ENCODE measurements at regions not wholly inside any gene's neighbourhood (a gene's known extent, or its start where the extent isn't known, plus 50 kb on each side); places are given as distances from the start of the nearest gene placed in this dataset.

- H3K4me1 ChIP-seq (replicated peaks in 1 of 2), result no peaks in the 10 kb centered on the region
- 7 to 100% (median 87%) methylated on average over 1 to 5 of the region's 5 CpGs for WGBS, 10 experiments
- ATAC-seq (replicated peaks in 6 of 8), result no peak
- no peak overlapping the region for H3K4me3 ChIP-seq
- no peak overlapping the region for H3K27ac ChIP-seq
- in situ Hi-C loops (cut with MboI; ENCODE audit: low pct_unique_long_range_greater_than_20kb in 2 of 9, low sequenced_read_pairs in 9 of 9, unreplicated experiment in 9 of 9), result no loop called here
Measured at GRCh38 chr14:86639146-86639545, 1109.2 kb downstream of the FLRT2 start.

GRCh38 chr14:86627080-86627479 is 1097.1 kb downstream of the FLRT2 start:
- ATAC-seq (replicated peaks in 6 of 8), result peak in 2 of 8 experiments; percentile 70 to 84
- Histone ChIP-seq H3K4me3 (no peak overlapping the region), H3K27ac (no peak overlapping the region), H3K4me1 (replicated peaks in 1 of 2) (no peaks in the 10 kb centered on the region)
- in situ Hi-C loops (cut with MboI; ENCODE audit: low pct_unique_long_range_greater_than_20kb in 2 of 9, low sequenced_read_pairs in 9 of 9, unreplicated experiment in 9 of 9), result no loop called here

DNA sequence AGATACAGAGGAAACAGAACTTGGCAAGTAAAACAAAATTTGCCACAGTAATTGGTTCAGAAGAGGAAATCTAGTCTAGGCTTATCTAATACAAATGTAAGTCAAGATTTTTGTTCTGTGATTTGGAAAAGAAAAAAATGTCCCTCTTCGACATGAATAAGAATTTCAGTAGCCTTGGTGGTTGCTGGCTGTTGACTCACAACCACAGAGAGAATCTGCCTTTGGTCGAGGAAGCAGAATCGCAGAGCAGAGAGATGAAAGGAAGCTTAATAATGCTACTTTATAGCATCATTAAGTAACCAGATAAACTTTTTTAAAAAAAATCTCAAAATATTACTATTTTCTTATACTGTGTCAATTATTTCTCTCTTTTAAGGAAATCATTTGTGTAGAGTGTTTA is 1096.6 kb downstream of the FLRT2 start:
- Histone ChIP-seq H3K4me1 (replicated peaks in 1 of 2) (no peaks in the 10 kb centered on the region), H3K27ac (no peak overlapping the region), H3K4me3 (no peak overlapping the region)
- in situ Hi-C loops (cut with MboI; ENCODE audit: low pct_unique_long_range_greater_than_20kb in 2 of 9, low sequenced_read_pairs in 9 of 9, unreplicated experiment in 9 of 9), result no loop called here
- WGBS, 10 experiments, result 19 to 94% (median 53%) methylated on average over 1 to 3 of the region's 3 CpGs; no CpG with 5 or more reads in 1 of the 10 experiments
- no peak for ATAC-seq (replicated peaks in 6 of 8)

DNA sequence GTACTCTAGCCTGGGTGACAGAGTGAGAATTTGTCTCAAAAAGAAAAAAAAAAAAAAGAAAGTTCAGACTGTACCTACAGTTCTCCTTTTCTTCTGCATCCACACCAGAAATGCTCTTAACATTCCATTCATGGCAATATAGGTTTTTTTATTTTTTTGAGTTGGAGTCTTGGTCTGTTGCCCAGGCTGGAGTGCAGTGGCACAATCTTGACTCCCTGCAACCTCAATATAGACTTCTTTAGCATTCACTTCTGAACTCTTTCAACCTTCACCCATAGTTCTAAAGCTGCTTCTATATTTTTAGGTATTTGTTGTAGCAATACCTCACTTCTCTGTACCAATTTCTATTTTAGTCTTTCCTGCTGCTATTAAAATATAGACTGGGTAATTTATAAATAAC is 1095.7 kb downstream of the FLRT2 start:
- no peak for ATAC-seq (replicated peaks in 6 of 8)
- in situ Hi-C loops (cut with MboI; ENCODE audit: low pct_unique_long_range_greater_than_20kb in 2 of 9, low sequenced_read_pairs in 9 of 9, unreplicated experiment in 9 of 9), result no loop called here
- Histone ChIP-seq H3K4me3 (no peak overlapping the region), H3K4me1 (replicated peaks in 1 of 2) (no peaks in the 10 kb centered on the region), H3K27ac (no peak overlapping the region)

- no peak overlapping the region for H3K4me3 ChIP-seq
- in situ Hi-C loops (cut with MboI; ENCODE audit: low pct_unique_long_range_greater_than_20kb in 2 of 9, low sequenced_read_pairs in 9 of 9, unreplicated experiment in 9 of 9), result no loop called here
- ATAC-seq (replicated peaks in 6 of 8), result no peak
- WGBS, 10 experiments, result 0 to 95% (median 78%) methylated on average over 1 to 2 of the region's 2 CpGs; no CpG with 5 or more reads in 2 of the 10 experiments
- no peak overlapping the region for H3K27ac ChIP-seq
- H3K4me1 ChIP-seq (replicated peaks in 1 of 2), result no peaks in the 10 kb centered on the region
Measured at GRCh38 chr14:86619726-86620125, 1089.8 kb downstream of the FLRT2 start.

DNA sequence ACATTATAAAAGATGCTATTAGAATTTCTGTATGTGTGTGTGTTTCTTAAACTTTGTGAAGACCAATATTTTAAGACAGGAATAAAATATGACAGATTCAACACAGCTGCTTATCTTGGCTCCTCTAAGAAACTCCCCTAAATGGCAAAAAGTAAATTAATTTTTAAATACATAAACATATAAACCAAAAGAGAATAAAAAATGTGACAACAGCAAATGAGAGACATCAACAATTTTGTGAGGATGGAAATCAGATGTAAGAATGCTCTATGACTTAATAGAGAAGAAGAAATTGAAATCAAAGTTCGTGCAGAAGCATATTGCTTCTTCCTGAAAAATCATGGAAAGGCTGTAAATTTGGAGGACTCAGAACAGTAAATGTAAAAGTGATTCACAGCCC is 1083.8 kb downstream of the FLRT2 start:
- Histone ChIP-seq H3K4me3 (no peak overlapping the region), H3K27ac (no peak overlapping the region), H3K4me1 (replicated peaks in 1 of 2) (no peaks in the 10 kb centered on the region)
- no peak for ATAC-seq (replicated peaks in 6 of 8)
- in situ Hi-C loops (cut with MboI; ENCODE audit: low pct_unique_long_range_greater_than_20kb in 2 of 9, low sequenced_read_pairs in 9 of 9, unreplicated experiment in 9 of 9), result no loop called here
- WGBS, 10 experiments, result 0 to 80% (median 50%) methylated on average over 1 of the region's 1 CpG; no CpG with 5 or more reads in 1 of the 10 experiments

DNA sequence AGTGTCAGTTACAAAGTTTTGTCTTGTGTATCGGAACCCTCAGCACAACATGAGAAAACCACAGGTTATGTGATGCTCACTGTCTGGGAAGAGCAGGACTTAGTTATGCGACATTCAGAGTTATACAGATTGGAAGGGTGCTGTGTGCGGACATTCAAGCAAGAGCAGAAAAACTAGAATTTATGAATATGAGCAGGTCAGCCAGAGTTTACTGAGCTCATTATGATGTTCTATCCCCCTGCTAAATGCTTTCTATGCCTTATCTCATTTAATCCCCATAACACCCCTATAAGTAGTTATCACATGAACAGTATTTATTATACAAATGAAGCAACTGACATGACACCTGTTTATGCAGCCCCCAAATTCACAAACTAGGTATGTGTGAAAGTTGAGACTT is 1083.2 kb downstream of the FLRT2 start:
- in situ Hi-C loops (cut with MboI; ENCODE audit: low pct_unique_long_range_greater_than_20kb in 2 of 9, low sequenced_read_pairs in 9 of 9, unreplicated experiment in 9 of 9), result no loop called here
- Histone ChIP-seq H3K4me3 (no peak overlapping the region), H3K27ac (no peak overlapping the region), H3K4me1 (replicated peaks in 1 of 2) (no peaks in the 10 kb centered on the region)
- WGBS, 10 experiments, result 39 to 100% (median 86%) methylated on average over 2 to 3 of the region's 3 CpGs
- peak in 1 of 8 experiments; percentile 35 for ATAC-seq (replicated peaks in 6 of 8)

- ATAC-seq (replicated peaks in 6 of 8), result peak in 1 of 8 experiments; percentile 56
- H3K4me1 ChIP-seq (replicated peaks in 1 of 2), result no peaks in the 10 kb centered on the region
- 17 to 100% (median 86%) methylated on average over 1 to 2 of the region's 2 CpGs; no CpG with 5 or more reads in 5 of the 10 experiments for WGBS, 10 experiments
Measured at GRCh38 chr14:86604561-86604960, 1074.6 kb downstream of the FLRT2 start.

GRCh38 chr14:86602263-86602662 is 1072.3 kb downstream of the FLRT2 start:
- Histone ChIP-seq H3K27ac (no peak overlapping the region), H3K4me1 (replicated peaks in 1 of 2) (no peaks in the 10 kb centered on the region), H3K4me3 (no peak overlapping the region)
- no peak for ATAC-seq (replicated peaks in 6 of 8)
- 4 to 100% (median 69%) methylated on average over 1 to 3 of the region's 3 CpGs for WGBS, 10 experiments
- in situ Hi-C loops (cut with MboI; ENCODE audit: low pct_unique_long_range_greater_than_20kb in 2 of 9, low sequenced_read_pairs in 9 of 9, unreplicated experiment in 9 of 9), result no loop called here

More at GRCh38 chr14:86604561-86604960, 1074.6 kb downstream of the FLRT2 start:
- in situ Hi-C loops (cut with MboI; ENCODE audit: low pct_unique_long_range_greater_than_20kb in 2 of 9, low sequenced_read_pairs in 9 of 9, unreplicated experiment in 9 of 9), result no loop called here
- Histone ChIP-seq H3K4me3 (no peak overlapping the region), H3K27ac (no peak overlapping the region)

DNA sequence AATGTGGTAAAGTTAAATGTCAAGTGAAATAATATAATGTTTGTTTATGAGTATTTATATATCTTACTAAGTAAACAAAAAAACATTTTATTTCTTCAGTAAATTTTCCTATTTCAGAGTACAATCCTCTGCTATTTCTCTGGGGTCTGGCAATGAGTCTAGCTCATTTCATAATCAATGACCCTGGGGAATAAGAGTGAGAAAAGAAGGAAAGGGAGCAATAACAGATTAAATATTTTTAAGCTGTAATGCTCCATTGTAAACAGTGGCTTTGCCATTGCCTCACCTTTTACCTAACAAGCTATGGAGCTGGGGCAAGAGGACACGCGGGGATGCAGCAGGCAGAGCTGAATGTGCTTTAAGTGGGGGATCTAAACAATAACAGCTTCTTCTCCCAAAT is 1071.9 kb downstream of the FLRT2 start:
- H3K27ac ChIP-seq, result no peak overlapping the region
- H3K4me3 ChIP-seq, result no peak overlapping the region
- in situ Hi-C loops (cut with MboI; ENCODE audit: low pct_unique_long_range_greater_than_20kb in 2 of 9, low sequenced_read_pairs in 9 of 9, unreplicated experiment in 9 of 9), result no loop called here
- no peaks in the 10 kb centered on the region for H3K4me1 ChIP-seq (replicated peaks in 1 of 2)
- 75 to 100% (median 93%) methylated on average over 1 to 2 of the region's 2 CpGs; no CpG with 5 or more reads in 3 of the 10 experiments for WGBS, 10 experiments
- no peak for ATAC-seq (replicated peaks in 6 of 8)

GRCh38 chr14:86597279-86597678 is 1067.3 kb downstream of the FLRT2 start:
- Histone ChIP-seq H3K27ac (no peak overlapping the region), H3K4me3 (no peak overlapping the region), H3K4me1 (replicated peaks in 1 of 2) (no peaks in the 10 kb centered on the region)
- in situ Hi-C loops (cut with MboI; ENCODE audit: low pct_unique_long_range_greater_than_20kb in 2 of 9, low sequenced_read_pairs in 9 of 9, unreplicated experiment in 9 of 9), result no loop called here
- 0 to 100% (median 84%) methylated on average over 1 to 4 of the region's 4 CpGs; no CpG with 5 or more reads in 4 of the 10 experiments for WGBS, 10 experiments
- ATAC-seq (replicated peaks in 6 of 8), result no peak

DNA sequence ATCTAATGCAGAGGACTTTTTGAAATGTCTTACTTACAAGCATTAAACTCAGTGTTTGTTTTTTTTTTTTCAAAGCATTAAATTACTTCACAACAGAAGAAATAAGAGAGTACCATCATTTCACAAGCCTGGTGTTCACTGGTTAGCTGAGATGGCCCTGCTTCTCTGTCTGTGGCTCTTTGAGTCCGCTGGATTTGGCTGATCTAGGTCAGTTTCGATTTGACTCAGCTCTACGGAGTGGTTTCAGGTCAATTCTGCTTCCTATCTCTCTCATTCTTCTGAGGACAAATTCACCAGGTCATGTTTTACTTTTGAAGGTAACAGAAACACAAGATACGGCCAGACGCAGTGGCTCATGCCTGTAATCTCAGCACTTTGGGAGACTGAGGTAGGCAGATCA is 1066.1 kb downstream of the FLRT2 start:
- no peak for ATAC-seq (replicated peaks in 6 of 8)
- in situ Hi-C loops (cut with MboI; ENCODE audit: low pct_unique_long_range_greater_than_20kb in 2 of 9, low sequenced_read_pairs in 9 of 9, unreplicated experiment in 9 of 9), result no loop called here
- no peaks in the 10 kb centered on the region for H3K4me1 ChIP-seq (replicated peaks in 1 of 2)
- WGBS, 10 experiments, result 50 to 100% (median 98%) methylated on average over 2 to 5 of the region's 5 CpGs; no CpG with 5 or more reads in 1 of the 10 experiments
- H3K27ac ChIP-seq, result no peak overlapping the region
- H3K4me3 ChIP-seq, result no peak overlapping the region

DNA sequence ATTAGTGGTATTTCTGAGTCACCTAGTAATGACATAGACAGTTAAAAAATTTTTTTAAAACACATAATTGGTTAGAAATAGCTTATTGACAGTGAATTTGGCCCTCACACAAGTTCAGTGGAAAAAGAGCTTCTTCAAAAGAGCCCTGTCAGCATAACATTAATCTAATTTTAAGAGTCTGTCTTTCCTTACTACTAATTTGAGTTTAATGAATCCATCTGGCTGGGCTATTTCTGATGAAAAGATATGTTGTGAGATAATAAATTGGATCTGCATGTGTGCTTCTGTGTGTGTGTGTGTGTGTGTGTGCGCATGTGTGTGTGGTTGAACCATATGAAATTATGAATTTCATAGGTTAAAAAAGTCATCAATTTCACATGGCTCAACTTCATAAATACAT is 1045.2 kb downstream of the FLRT2 start:
- WGBS, 10 experiments, result 57 to 100% (median 87%) methylated on average over 1 of the region's 1 CpG; no CpG with 5 or more reads in 6 of the 10 experiments
- ATAC-seq (replicated peaks in 6 of 8), result no peak
- H3K27ac ChIP-seq, result no peak overlapping the region
- H3K4me1 ChIP-seq (replicated peaks in 1 of 2), result peaks cover 0 to 11% of the 10 kb centered on the region in 2 donors
- H3K4me3 ChIP-seq, result no peak overlapping the region
- in situ Hi-C loops (cut with MboI; ENCODE audit: low pct_unique_long_range_greater_than_20kb in 2 of 9, low sequenced_read_pairs in 9 of 9, unreplicated experiment in 9 of 9), result no loop called here

- no peak for ATAC-seq (replicated peaks in 6 of 8)
- no peak overlapping the region for H3K4me3 ChIP-seq
- 0 to 100% (median 100%) methylated on average over 1 of the region's 1 CpG; no CpG with 5 or more reads in 6 of the 10 experiments for WGBS, 10 experiments
- H3K27ac ChIP-seq, result no peak overlapping the region
- peaks cover 0 to 11% of the 10 kb centered on the region in 2 donors for H3K4me1 ChIP-seq (replicated peaks in 1 of 2)
- in situ Hi-C loops (cut with MboI; ENCODE audit: low pct_unique_long_range_greater_than_20kb in 2 of 9, low sequenced_read_pairs in 9 of 9, unreplicated experiment in 9 of 9), result no loop called here
Measured at GRCh38 chr14:86574778-86575129, 1044.8 kb downstream of the FLRT2 start.
